Activated naive CD8-positive, alpha-beta T cell treated with anti-CD3 and anti-CD28 coated beads, Interleukin-2, amount 50 U/mL, for 16 hours (primary cell): ENCODE measurements at regions not wholly inside any gene's neighbourhood (a gene's known extent, or its start where the extent isn't known, plus 50 kb on each side); places are given as distances from the start of the nearest gene placed in this dataset.

ENCODE experiments used
- DNase-seq: peaks from one replicate; pipeline ENCODE4 v3.0.0-alpha.2; 2020; ENCODE audit warnings: low read depth, low spot score

- DNase-seq = no peak
Observed at GRCh38 chr10:130993612-130994011, 317.9 kb downstream of the TCERG1L start.

- DNase-seq = no peak
Observed at GRCh38 chr10:130994191-130994590, 317.3 kb downstream of the TCERG1L start.

GRCh38 chr10:130994845-130995244, 316.7 kb downstream of the TCERG1L start:
- DNase-seq = no peak

- DNase-seq = no peak
Observed at GRCh38 chr10:130997267-130998045, 314.1 kb downstream of the TCERG1L start.

- no peak for DNase-seq
Observed at GRCh38 chr10:130998046-130998435, 313.5 kb downstream of the TCERG1L start.

GRCh38 chr10:130998642-130999041, 312.9 kb downstream of the TCERG1L start:
- DNase-seq = no peak

GRCh38 chr10:130999376-131000202, 311.9 kb downstream of the TCERG1L start:
- no peak for DNase-seq

- no peak for DNase-seq
Observed at GRCh38 chr10:131000244-131000643, 311.3 kb downstream of the TCERG1L start.

GRCh38 chr10:131000743-131001142, 310.8 kb downstream of the TCERG1L start:
- no peak for DNase-seq

GRCh38 chr10:131001438-131001837, 310.1 kb downstream of the TCERG1L start:
- no peak for DNase-seq

GRCh38 chr10:131002031-131002861, 309.3 kb downstream of the TCERG1L start:
- no peak for DNase-seq

GRCh38 chr10:131003455-131003854, 308.1 kb downstream of the TCERG1L start:
- DNase-seq = no peak

GRCh38 chr10:131004276-131004675, 307.2 kb downstream of the TCERG1L start:
- no peak for DNase-seq

- DNase-seq = no peak
Observed at GRCh38 chr10:131006458-131007256, 304.9 kb downstream of the TCERG1L start.

GRCh38 chr10:131009791-131010190, 301.7 kb downstream of the TCERG1L start:
- DNase-seq = no peak

GRCh38 chr10:131010965-131011575, 300.5 kb downstream of the TCERG1L start:
- DNase-seq = no peak

- no peak for DNase-seq
Observed at GRCh38 chr10:131011936-131012640, 299.4 kb downstream of the TCERG1L start.

- DNase-seq = no peak
Observed at GRCh38 chr10:131012641-131012985, 298.9 kb downstream of the TCERG1L start.

- no peak for DNase-seq
Observed at GRCh38 chr10:131013281-131013912, 298.1 kb downstream of the TCERG1L start.

- no peak for DNase-seq
Observed at GRCh38 chr10:131014271-131014670, 297.2 kb downstream of the TCERG1L start.
